NB4 (cell line): ENCODE measurements at regions not wholly inside any gene's neighbourhood (a gene's known extent, or its start where the extent isn't known, plus 50 kb on each side); places are given as distances from the start of the nearest gene placed in this dataset.

Experiments used
- DNase-seq: peaks from one replicate; pipeline ENCODE4 v3.0.0; 2010; ENCODE audit warnings: low read depth
- H3K4me3 ChIP-seq: one replicate; pipeline ENCODE4 v1.5.1; 2011; ENCODE audit warnings: mild to moderate bottlenecking, low read depth, low read length, moderate library complexity
- MYC ChIP-seq: IDR thresholded peaks from 2 replicates; pipeline ENCODE4 v1.6.1; 2011; ENCODE audit warnings: low read depth, low read length
- POLR2A ChIP-seq: IDR thresholded peaks from 2 replicates; pipeline ENCODE4 v1.6.1; 2011; ENCODE audit warnings: mild to moderate bottlenecking; ENCODE audit not compliant: insufficient read length; ENCODE audit errors: extremely low read depth
- TF ChIP-seq, protein P1 (sequence below): IDR thresholded peaks from 2 replicates; pipeline ENCODE4 v1.6.1; 2011; ENCODE audit warnings: low read depth, low read length
- TF ChIP-seq, protein P2 (sequence below): IDR thresholded peaks from one replicate; pipeline ENCODE4 v1.5.1; 2012; ENCODE audit warnings: low read depth, low read length

GRCh38 chr16:51359141-51359955, 208.3 kb upstream of the SALL1 start:
- DNase-seq = no peak
- no peak overlapping the region for H3K4me3 ChIP-seq
- no peak for TF ChIP-seq POLR2A
- TF ChIP-seq, protein P1, sequence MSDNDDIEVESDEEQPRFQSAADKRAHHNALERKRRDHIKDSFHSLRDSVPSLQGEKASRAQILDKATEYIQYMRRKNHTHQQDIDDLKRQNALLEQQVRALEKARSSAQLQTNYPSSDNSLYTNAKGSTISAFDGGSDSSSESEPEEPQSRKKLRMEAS = no peak
- TF ChIP-seq, protein P2, sequence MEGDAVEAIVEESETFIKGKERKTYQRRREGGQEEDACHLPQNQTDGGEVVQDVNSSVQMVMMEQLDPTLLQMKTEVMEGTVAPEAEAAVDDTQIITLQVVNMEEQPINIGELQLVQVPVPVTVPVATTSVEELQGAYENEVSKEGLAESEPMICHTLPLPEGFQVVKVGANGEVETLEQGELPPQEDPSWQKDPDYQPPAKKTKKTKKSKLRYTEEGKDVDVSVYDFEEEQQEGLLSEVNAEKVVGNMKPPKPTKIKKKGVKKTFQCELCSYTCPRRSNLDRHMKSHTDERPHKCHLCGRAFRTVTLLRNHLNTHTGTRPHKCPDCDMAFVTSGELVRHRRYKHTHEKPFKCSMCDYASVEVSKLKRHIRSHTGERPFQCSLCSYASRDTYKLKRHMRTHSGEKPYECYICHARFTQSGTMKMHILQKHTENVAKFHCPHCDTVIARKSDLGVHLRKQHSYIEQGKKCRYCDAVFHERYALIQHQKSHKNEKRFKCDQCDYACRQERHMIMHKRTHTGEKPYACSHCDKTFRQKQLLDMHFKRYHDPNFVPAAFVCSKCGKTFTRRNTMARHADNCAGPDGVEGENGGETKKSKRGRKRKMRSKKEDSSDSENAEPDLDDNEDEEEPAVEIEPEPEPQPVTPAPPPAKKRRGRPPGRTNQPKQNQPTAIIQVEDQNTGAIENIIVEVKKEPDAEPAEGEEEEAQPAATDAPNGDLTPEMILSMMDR = no peak
- no peak for TF ChIP-seq MYC

DNA sequence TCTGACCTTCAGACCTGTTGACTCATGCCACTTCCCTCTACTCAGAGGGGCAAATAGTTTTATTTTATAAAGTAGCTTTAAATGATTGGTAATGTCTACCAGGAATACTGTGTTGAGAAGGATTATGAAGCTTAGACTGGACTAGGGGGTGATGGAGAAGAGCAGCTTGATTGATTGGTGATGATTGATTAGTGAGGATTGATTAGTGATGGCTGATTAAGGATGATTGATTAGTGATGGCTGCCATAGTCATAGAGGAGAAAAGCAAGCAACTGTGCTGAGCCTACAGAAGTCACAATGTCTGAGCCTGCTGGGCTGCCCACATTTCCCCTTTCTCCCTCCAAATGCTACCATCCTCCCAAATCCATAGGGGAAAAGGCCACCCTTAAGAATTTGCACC, 206.8 kb upstream of the SALL1 start:
- DNase-seq = no peak
- TF ChIP-seq POLR2A = no peak
- TF ChIP-seq, protein P1 = no peak
- no peak for TF ChIP-seq MYC
- TF ChIP-seq, protein P2 = no peak
- H3K4me3 ChIP-seq = no peak overlapping the region

DNA sequence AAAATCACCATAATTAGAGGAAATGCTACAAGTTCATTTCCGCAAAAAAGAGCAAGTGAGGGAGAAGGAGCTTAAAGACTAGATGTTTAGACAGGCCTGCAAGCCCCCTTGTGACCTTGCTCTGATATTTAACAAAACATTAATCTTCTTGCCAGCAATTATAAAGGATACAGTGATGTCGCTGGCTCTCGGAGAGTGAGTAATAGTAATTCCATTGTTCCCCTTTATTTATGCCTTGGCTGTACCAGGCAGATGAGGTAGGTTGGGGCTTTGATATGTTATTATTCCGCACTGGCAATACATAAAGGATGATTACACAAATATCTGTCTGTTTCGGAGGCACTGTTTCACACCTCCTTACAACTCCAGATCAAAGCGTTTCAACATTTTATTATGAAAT, 204.8 kb upstream of the SALL1 start:
- DNase-seq = no peak
- no peak overlapping the region for H3K4me3 ChIP-seq
- TF ChIP-seq, protein P2 = no peak
- TF ChIP-seq POLR2A = no peak
- TF ChIP-seq MYC = no peak
- TF ChIP-seq, protein P1 = no peak

DNA sequence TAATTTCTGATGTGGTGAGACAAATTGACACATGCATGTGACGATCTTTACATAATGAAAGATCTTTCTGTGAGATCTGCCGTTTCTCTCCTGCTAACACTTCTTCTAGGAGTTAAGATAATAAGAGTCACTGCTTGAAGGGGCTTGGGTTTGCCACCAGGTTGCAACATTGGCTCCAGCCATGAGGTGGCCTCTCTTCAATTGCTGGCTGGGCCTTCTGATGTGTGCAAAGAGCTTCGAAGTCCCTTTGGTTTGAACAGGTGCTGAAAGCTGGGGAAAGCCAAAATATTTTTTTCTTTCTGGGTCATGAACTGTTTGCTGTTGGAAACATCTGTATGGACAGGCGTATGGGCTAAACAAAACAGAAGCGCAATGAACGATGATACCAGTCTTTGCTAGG, 204.1 kb upstream of the SALL1 start:
- TF ChIP-seq MYC = no peak
- TF ChIP-seq, protein P2 = no peak
- TF ChIP-seq, protein P1 = no peak
- no peak for TF ChIP-seq POLR2A
- DNase-seq = no peak
- H3K4me3 ChIP-seq = no peak overlapping the region

DNA sequence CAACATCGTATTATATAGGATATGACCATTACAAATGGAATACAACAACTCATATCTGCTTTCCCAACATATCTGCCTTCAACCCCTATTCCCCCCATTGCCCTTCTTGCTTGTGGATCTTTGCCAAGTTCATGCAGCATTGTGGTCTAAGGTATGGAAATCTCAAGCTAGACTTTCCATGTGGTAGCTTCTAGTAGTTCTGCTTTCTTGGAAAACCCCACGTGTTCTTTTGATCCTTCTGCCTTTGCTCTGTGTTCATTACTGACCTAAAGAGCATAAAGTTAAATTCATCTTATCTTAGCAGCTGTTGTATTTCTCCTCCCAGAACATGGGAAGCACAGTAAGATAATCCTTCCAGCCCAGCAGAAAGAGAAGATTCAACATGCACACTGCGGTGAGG, 202.0 kb upstream of the SALL1 start:
- no peak overlapping the region for H3K4me3 ChIP-seq
- TF ChIP-seq MYC = no peak
- TF ChIP-seq POLR2A = no peak
- TF ChIP-seq, protein P2 = no peak
- TF ChIP-seq, protein P1 = 0 out of 2 replicates have a peak, but pooled peaks have one; percentile 6
- no peak for DNase-seq

GRCh38 chr16:51349626-51350025, 198.6 kb upstream of the SALL1 start:
- TF ChIP-seq, protein P1 = no peak
- TF ChIP-seq MYC (no peak), POLR2A (no peak)
- TF ChIP-seq, protein P2 = no peak
- no peak overlapping the region for H3K4me3 ChIP-seq
- no peak for DNase-seq
